GM18511 (cell line): ENCODE measurements at regions not wholly inside any gene's neighbourhood (a gene's known extent, or its start where the extent isn't known, plus 50 kb on each side); places are given as distances from the start of the nearest gene placed in this dataset.

Source experiments
- ATAC-seq: cut with Tn5 transposase; IDR thresholded peaks from one replicate; pipeline ENCODE4 v1.9.1; 2021; ENCODE audit warnings: mild to moderate bottlenecking, moderate library complexity; ENCODE audit not compliant: unreplicated experiment

DNA sequence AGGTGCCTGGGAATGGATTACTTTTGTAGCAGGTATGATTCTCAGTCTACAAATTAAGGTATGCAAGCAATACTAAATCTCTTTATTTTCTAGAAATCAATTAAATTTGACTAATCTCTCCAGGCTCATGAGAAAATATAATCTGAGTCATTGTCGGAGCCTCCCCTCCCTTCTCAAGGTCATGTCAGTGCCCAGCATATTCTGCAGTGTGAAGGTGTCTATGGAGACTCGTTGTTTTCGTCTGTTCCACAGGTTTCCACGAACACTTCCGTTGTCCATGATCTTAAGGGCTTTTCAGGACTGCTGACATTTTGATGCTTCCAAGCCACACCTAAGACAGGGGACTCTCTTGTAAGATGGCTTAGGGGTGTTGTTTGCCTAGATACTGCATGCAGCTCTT lies 56.6 kb upstream of the SCOC start:
- ATAC-seq: no peak

DNA sequence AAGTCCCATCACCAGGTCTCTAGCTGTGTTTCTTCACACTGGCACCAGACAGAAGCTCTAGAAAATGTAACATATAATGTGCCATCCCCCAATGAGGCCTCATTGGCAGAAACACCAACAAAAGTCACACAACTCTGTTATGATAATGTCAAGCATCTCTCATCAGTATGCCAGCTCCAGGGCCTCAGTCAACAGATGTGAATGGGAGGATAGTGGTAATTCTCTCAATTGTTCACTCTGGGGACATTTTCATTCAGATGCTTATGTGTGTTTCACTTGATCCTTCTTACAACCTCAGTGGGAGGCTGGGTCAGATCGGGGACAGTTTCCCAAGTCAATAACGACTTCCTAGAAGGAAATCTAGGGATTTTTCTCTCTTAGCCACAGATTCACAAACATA lies 57.5 kb upstream of the SCOC start:
- ATAC-seq: no peak

DNA sequence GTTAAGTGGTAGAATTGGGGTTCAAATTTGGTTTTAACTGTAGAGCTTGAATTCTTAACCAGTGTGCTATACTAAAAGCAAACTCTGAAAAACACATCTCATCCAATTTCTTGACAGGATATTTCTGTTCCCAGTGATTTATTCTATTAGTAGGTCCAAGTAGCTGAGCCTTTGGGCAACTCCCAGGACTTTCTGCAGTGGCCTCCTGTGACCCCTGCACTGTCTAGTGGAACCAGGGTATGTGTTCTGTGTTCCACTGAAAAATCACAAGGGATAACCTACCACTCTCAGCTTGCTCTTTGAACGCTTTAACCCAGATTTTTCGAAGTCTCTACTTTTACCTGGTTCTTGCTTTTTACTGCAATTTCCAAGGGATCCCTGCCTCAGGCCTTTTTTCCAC lies 58.0 kb upstream of the SCOC start:
- ATAC-seq: no peak

DNA sequence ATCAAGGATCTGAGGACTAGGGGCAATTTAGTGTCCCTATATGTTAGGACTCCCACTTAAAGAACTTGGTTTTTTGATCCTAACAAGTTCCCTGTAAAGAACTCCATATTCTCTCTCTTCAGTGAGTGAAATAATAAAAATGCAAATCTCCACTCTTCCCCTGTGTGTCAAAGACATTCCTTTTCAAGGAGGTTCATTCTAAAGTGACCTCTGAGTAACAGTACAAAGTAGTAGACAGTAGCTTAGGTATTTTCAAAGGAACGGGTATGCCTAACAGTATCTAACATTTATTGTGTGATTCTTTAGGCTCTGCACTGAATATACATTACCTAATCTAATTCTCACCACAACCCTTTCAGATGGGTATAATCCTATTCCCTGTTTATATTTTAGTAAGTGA lies 58.4 kb upstream of the SCOC start:
- no peak for ATAC-seq

DNA sequence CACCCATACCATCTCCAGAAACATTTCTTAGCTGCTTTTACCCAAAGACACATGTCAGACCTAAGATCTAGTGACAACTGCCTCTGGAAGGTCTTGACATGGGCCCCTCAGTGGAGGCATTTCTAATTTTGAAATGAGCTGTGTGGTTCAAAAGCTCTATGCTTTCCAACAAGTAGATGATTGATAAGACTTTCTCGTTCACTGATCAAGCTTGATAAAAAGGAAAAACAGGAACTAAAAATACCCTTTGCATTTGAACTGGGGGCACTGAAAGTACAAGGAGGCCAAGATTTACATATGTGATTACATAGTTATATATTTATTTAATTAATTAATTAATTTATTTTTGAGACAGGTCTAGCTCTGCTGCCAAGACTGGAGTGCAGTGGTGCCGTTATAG lies 61.3 kb upstream of the SCOC start:
- peak; percentile 42 for ATAC-seq

DNA sequence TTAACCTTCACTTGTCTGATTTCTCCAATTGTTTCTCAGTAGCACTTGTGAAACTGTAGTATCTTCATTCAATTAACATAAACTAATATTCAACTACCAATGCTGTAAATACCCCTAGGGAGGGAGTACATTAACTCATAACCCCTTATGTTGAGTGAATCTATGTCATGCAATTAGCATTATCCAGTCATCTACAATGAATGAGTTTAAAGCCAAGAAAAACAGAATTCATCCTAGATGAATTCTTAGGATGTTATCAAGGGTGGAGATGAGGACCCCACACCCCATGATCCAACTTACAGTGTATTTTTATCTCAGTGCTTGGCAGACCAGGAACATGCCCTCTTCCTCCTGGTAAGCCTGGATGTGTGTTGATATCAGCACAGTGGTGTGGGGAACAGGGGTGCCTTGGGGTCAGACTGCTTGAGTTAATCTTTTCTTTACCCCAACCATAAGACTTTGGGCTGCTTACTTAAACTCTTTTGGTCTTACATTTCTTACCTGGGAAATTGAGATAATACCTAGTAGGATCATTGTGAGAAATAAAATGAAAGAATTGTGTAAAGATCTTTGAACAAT lies 62.1 kb upstream of the SCOC start:
- ATAC-seq: no peak

DNA sequence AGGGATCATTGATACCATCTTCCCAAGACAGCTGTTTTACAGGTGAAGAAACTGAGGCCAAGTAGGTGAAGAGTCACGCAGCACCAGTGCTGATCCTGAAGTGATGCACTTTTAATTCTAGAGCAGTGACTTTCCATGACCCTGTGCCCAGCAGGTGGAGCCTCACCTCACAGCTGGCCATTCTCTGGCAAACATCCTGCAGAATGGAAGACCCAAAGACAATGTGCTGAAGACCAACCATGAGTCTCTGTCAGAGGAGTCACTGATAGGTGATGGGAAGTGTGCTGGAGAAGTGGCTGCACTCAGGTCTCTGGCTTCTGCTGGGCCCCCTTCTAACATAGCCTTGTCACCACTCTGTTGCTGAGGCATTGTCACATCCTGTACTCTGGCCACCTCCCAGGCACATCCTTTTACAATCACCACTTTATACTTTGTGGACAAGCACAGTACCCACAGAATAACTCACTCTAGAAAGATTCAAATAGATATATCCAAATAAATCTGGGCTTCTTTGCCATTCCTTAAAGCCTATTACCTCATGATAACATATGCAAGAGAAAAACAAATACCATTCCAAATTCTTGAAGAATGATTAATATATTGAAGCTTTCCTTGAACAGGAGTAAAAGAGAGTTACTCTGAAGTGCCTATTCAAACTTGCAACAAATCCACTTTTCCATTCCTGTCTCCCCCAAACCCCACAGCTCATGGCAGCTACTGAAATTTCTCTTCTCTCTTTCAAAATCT lies 64.1 kb upstream of the SCOC start:
- ATAC-seq: no peak

DNA sequence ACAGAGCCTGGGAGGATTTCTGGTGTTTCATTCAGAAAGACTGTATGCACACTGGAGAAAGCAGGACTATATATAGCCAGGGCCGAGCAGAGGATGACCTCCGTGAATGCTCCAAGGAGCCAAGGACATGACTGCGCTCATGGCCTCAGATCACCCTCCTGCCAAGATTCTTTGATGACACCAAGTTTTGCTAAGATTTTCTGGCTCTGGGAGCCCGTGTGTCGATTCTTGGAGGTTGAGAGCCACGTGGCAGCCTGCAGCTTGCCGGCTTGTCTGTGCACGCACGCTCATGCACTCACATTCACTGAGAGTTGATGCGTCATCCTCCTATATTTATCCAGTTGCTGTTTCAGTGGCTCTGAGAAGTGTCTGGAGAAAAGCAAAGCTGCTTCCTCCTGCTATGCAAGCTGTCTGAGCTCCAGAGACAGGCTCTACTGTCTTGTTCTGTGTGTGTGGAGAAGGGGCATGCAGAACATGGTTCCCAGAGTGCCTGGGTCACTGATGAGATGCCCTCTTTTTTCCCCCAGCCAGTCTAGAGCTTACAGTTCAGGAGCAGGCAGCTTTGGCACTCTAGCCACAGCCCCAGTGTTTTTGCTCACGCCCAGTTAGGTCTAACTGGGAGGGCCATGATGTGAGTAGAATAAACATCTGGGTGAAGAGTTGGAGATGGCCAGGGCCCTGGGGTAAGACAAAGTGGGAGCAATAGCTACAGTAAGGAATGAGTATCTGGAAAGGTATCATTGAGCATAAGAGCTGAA lies 64.9 kb upstream of the SCOC start:
- peak; percentile 75 for ATAC-seq

DNA sequence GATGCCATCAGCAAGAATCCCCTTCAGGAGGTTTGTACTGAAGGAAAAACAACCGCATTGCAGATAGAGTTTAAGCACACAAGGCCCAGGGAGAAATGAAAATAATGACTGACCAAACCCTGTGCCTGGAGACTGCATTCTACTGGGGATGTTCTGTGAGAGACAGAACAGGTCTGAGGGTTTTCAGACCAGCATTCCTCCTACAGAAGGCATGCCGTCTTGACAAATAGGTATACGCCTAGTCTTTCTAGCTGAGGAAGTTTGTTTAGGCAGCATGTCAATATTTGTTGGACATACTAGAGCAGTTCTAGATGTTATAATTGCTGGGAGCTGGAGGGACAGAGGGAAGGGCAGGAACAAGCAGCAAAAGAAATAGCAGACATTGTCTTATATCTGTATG lies 68.4 kb upstream of the SCOC start:
- ATAC-seq: no peak

DNA sequence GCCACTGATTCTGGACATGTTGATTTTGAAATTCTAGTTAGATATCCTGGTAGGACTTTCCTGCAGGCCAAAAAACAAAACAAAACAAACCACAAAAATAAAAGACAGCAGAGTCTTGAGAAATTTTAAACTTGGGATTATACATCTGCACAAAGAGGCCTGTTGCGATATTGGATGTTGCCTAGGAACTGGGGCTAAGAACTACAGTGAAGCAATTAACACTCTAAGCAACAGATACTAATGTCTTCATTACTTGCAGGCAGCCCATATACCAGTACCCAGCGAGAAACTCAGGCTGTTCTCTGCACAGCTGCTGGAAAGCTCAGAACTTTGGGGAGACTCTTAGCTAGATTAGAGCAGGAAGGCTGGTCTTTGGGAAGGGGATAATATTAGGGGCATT lies 69.1 kb upstream of the SCOC start:
- ATAC-seq: no peak

DNA sequence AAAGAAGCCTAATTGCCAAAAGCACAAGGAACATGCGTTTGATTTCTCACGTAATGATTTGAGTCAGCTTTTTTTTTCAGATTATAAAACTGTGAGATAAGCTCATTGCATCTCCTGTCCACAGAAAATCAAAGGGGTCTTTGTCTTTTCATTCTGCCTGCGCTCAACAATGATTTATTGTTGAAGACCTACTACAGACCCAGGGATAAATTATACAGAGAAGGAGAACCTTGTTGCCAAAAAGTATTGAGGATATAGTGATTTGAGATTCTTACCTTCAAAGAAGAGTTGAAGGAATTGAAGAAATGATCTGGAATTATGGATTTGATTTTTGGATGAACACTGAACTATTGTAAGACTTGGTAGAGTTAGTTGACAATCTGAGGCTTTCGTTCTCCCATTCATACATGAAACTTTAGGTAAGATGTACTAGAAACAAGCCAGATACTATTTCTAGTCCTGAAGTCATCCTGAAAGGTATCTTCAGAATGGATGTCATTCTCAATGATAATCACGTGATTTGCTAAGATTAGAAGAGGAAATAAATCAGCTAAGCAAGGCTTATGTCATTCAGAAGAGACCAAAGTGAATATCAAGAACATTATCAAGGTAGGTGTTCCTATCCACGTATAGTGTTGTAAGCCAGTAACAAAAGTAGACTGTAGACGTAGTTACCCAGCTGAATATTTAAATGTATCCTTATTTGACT lies 71.1 kb upstream of the SCOC start:
- no peak for ATAC-seq

DNA sequence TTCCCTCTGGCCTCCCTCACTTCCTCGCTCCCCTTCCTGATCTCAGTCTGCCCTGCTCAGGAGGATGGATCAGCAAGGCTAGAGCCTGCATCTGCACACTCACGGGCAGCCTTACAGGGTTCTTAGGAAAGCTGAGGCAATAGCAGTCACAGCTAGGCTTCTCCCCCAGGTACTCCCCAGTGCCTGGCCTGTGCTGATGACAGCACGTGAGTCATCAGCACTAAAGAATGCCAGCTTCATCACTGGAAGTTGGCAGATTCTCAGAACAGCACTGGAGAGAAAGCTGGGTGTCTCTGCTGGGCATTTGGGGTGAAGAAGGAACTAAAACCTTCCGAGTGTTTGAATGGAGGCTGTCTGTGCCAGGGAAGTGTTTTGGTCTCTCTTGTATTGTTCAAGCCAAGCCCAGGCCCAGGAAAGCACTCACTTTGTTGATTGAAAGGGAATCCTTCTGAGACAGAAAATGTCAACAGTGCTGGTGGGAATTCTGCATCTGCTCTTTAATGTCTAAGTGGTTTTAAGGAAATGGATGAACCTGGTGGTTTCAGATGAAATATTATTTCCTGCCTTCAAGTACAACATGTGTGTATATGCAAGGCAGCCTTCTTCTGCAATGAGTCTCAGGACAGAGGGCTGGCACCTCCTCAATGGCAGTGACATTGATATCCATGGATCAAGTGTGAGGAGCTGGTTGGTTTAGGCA lies 73.0 kb upstream of the SCOC start:
- no peak for ATAC-seq

DNA sequence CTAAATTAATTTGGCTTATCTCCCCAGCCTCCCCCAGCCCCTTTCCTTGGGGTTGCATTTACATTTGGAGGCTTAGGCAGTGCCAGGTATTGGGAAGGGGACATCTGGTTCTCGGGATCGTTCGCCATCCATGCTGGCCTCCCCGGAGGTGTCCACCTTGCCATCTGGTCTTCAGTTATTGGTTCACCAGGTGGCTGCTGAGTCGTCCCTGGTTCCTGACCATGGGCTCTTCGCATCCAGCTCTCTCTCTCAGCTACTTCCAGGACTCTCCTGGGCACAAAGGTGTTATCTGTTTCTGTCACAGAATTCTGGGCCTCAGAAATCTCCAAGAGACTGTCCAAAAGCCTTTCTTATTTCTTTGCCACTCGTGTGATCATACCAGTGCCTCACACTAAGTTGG lies 75.4 kb upstream of the SCOC start:
- no peak for ATAC-seq

DNA sequence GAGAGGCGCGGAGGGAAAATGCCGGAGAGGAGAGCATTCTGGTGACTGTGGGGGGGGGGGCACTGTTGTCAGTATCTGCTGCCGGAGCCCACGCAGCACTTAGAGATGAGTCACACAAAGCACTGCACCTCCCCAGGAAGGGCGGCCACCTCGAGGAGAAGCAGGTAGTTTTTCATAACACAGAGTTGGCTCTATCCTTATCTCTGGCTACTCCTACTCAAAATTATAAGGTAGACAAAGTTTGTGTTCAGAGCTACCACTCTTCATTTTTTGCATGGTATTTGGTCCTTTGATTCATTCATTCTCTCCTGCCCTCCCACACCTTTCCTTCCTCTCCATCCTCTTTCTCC lies 76.2 kb upstream of the SCOC start:
- no peak for ATAC-seq

DNA sequence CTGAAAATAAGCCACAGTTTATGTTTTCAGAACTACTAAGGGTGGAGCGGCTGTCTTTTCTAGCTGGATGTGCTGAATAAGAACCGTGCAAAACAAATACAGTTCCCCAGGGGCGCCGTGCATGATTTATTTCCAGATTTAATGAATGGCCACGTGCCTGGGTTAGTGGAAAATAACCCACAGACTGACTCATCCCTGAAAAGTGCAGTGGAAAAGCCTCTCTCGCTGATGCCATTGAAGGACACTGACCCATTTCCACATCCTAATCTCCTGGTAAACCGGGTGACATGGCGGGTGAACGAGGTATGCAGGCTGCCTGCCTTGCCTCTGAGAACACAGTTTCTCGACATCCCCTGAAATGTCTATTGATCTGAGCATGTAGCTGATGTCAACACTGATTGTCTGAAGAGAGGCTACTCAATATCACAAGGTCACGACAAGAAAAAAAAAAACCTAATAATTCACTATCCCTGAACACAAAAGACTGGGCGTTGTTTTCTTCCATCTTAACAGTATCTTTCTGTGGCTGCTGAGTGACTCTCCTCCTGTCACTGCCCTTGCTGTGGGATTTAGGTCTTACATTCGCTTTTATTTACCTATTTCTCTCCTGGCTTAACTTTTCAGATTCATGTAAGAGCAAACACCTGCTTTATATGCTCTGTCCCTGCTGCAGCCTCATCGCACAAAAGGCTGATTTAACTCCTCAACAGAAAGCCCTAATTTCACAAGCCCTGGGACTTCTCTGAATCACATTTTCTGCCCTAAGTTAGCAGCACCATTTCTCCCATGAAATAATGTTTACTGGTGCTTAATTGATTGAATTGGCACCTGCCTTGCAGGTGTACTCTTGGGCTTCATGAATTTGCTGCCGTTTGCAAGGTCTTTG lies 76.9 kb upstream of the SCOC start:
- ATAC-seq: no peak

DNA sequence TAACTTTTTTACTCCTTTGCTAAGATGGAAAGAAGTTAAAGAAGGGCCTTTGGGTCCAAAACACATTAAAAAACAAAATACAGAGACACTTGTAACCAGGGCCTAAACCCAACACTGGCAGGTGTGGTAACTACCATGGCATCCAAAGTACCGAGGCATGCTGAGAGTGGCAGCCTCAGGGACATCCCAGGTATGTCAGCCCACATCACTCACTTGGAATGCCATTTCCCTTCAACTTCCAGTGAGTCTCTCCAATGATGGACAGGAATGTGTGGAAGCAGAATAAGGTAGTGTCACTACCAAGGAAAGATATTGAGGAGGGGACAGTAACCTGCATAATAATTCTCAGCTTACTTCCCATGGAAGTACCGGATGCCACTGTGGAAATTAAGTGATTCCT lies 79.5 kb upstream of the SCOC start:
- ATAC-seq: no peak

DNA sequence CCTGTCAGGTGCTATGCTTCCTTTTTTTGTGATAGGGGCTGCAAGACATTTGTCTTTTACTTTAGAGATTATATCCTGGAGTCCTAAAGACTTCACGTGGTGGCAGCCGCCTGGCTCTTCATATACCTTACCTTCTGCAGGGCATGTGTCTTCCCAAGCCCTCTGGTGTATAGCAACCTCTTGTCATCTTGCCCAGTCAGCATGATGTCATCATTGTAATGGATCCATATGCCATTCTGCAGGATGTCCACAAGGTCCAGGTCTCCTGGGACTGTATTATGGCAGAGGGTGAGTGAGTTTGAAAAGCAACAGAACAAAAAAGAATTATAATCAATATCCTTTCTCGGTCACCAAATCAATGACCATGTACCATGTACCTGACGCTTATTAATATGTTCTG lies 82.2 kb upstream of the SCOC start:
- no peak for ATAC-seq

DNA sequence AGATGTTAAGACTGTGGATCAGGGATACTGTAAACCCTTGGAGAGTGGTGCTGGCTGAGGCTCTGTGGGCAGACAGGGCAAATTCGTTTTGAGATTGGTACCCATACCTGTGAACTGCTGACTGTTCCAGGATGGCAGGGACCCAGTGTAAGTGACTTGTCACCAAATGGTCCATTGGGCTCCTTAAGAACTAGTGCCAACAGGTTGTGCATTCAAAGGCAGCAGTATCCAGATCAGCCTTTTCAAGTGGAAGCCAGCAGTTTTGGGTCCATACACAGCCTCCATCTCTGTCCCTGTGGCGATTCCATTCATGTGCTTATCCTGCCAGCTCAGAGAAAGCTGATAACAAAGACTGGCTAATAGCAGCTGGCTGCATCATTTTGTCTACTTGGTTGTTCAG lies 84.0 kb upstream of the SCOC start:
- no peak for ATAC-seq

DNA sequence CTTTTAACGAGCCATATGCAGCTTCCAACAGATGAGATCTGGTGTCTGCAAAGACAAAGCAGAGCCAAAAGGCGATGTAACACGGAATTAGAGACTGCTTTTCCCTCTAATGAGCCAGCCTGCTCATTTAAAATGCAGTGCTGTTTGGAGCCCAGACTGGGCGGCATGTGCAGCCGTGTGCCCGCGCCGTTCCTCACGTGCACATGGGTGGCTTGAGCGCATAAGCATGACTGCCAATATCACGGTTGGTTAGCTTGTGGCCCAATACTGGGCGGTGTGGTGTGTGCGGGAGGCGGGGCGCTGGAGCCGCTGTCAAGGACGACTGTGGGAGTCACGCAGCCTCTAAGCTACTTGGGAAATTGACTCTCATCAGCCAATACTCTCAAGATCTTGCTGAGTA lies 87.0 kb upstream of the SCOC start:
- ATAC-seq: no peak

DNA sequence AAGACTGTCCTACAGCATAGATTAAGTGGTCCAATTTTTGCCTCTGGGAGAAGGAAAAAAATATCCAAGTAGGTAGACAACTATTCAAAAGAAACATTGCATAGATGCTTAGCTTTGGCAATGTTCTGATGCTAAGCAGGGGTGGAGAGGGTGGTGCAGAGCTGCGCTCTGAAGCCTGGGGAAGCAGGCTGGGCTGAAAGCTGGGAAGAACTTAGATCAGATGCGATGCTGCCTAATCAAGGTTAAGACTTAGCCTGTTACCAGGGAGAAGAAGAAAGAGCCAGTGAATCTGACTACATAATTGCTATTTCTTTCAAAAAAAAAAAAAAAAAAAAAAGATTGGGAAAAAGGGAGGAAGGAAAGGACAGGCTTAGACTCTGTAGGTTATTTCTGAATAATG lies 89.0 kb upstream of the SCOC start:
- ATAC-seq: no peak
